NAMALWA (cell line): ENCODE measurements at regions not wholly inside any gene's neighbourhood (a gene's known extent, or its start where the extent isn't known, plus 50 kb on each side); places are given as distances from the start of the nearest gene placed in this dataset.
A peak's percentile ranks its signal among the peaks of the same experiment; 100 is the strongest.
"Not testable (repeated sequence)": the region's sequence is repeated elsewhere in the genome, so short reads cannot be mapped to it uniquely, and the experiment has no call there.

Experiments
- DNase-seq: peaks from one replicate; pipeline ENCODE4 v3.0.0-alpha.2; 2015; ENCODE audit warnings: low spot score

- DNase-seq, result no peak
Observed at GRCh38 chr5:113652161-113652560, 138.7 kb downstream of the YTHDC2 start.

- no peak for DNase-seq
Observed at GRCh38 chr5:113654828-113655227, 141.3 kb downstream of the YTHDC2 start.

GRCh38 chr5:113660206-113660605 lies 146.7 kb downstream of the YTHDC2 start:
- DNase-seq, result no peak

- no peak for DNase-seq
Observed at GRCh38 chr5:113660706-113661250, 147.3 kb downstream of the YTHDC2 start.

GRCh38 chr5:113663879-113664541 lies 150.5 kb downstream of the YTHDC2 start:
- DNase-seq, result peak; percentile 49

- DNase-seq, result no peak
Observed at GRCh38 chr5:113673041-113673440, 159.5 kb downstream of the YTHDC2 start.

- DNase-seq, result no peak
Observed at GRCh38 chr5:113675166-113675565, 161.7 kb downstream of the YTHDC2 start.

- no peak for DNase-seq
Observed at GRCh38 chr5:113678202-113678601, 164.7 kb downstream of the YTHDC2 start.

GRCh38 chr5:113678924-113679575 lies 165.6 kb downstream of the YTHDC2 start:
- DNase-seq, result peak; percentile 77

GRCh38 chr5:113680534-113680933 lies 167.0 kb downstream of the YTHDC2 start:
- DNase-seq, result no peak

- DNase-seq, result peak; percentile 12
Observed at GRCh38 chr5:113682497-113683136, 169.1 kb downstream of the YTHDC2 start.

GRCh38 chr5:113683211-113683610 lies 169.7 kb downstream of the YTHDC2 start:
- no peak for DNase-seq

- DNase-seq, result no peak
Observed at GRCh38 chr5:113686599-113686998, 173.1 kb downstream of the YTHDC2 start.

GRCh38 chr5:113689647-113690046 lies 176.2 kb downstream of the YTHDC2 start:
- DNase-seq, result no peak

- no peak for DNase-seq
Observed at GRCh38 chr5:113692466-113692865, 179.0 kb downstream of the YTHDC2 start.

- no peak for DNase-seq
Observed at GRCh38 chr5:113692891-113693457, 179.5 kb downstream of the YTHDC2 start.

GRCh38 chr5:113693701-113694100 lies 180.2 kb downstream of the YTHDC2 start:
- no peak for DNase-seq

GRCh38 chr5:113694576-113694975 lies 181.1 kb downstream of the YTHDC2 start:
- no peak for DNase-seq

GRCh38 chr5:113703266-113703665 lies 189.8 kb downstream of the YTHDC2 start:
- no peak for DNase-seq

GRCh38 chr5:113705657-113706056 lies 192.2 kb downstream of the YTHDC2 start:
- DNase-seq, result no peak

GRCh38 chr5:113713051-113713450 lies 199.6 kb downstream of the YTHDC2 start:
- no peak for DNase-seq

GRCh38 chr5:113715921-113716320 lies 202.4 kb downstream of the YTHDC2 start:
- not testable (repeated sequence) for DNase-seq

- DNase-seq, result no peak
Observed at GRCh38 chr5:113719549-113719948, 206.1 kb downstream of the YTHDC2 start.
